ENCODE measurements at regions not wholly inside any gene's neighbourhood (a gene's known extent, or its start where the extent isn't known, plus 50 kb on each side); places are given as distances from the start of the nearest gene placed in this dataset.

- DNase-seq (ENCODE audit: low spot score) = no peak
Measured at GRCh38 chr18:29693334-29693733, 1349.2 kb downstream of the DSC3 start.

GRCh38 chr18:29681578-29681977 is 1361.0 kb downstream of the DSC3 start:
- no peak for DNase-seq (ENCODE audit: low spot score)

- DNase-seq (ENCODE audit: low spot score) = no peak
Measured at GRCh38 chr18:29664278-29665036, 1378.1 kb downstream of the DSC3 start.

GRCh38 chr18:29661924-29662323 is 1380.6 kb downstream of the DSC3 start:
- no peak for DNase-seq (ENCODE audit: low spot score)

- DNase-seq (ENCODE audit: low spot score) = no peak
Measured at GRCh38 chr18:29660777-29661176, 1381.8 kb downstream of the DSC3 start.

GRCh38 chr18:29653671-29654215 is 1388.8 kb downstream of the DSC3 start:
- no peak for DNase-seq (ENCODE audit: low spot score)

- no peak for DNase-seq (ENCODE audit: low spot score)
Measured at GRCh38 chr18:29652797-29653196, 1389.7 kb downstream of the DSC3 start.

- no peak for DNase-seq (ENCODE audit: low spot score)
Measured at GRCh38 chr18:29651122-29651680, 1391.3 kb downstream of the DSC3 start.

- DNase-seq (ENCODE audit: low spot score) = no peak
Measured at GRCh38 chr18:29648891-29649290, 1393.7 kb downstream of the DSC3 start.

GRCh38 chr18:29647700-29648099 is 1394.8 kb downstream of the DSC3 start:
- DNase-seq (ENCODE audit: low spot score) = no peak

- peak; percentile 1 for DNase-seq (ENCODE audit: low spot score)
Measured at GRCh38 chr18:29644276-29644675, 1398.3 kb downstream of the DSC3 start.

- DNase-seq (ENCODE audit: low spot score) = no peak
Measured at GRCh38 chr18:29629493-29630036, 1413.0 kb downstream of the DSC3 start.

GRCh38 chr18:29626094-29626493 is 1416.4 kb downstream of the DSC3 start:
- DNase-seq (ENCODE audit: low spot score) = no peak

- no peak for DNase-seq (ENCODE audit: low spot score)
Measured at GRCh38 chr18:29616867-29617266, 1425.7 kb downstream of the DSC3 start.

- no peak for DNase-seq (ENCODE audit: low spot score)
Measured at GRCh38 chr18:29608982-29609381, 1432.1 kb upstream of the CDH2 start.

- no peak for DNase-seq (ENCODE audit: low spot score)
Measured at GRCh38 chr18:29605365-29605764, 1428.4 kb upstream of the CDH2 start.

GRCh38 chr18:29596959-29597358 is 1420.0 kb upstream of the CDH2 start:
- no peak for DNase-seq (ENCODE audit: low spot score)

- no peak for DNase-seq (ENCODE audit: low spot score)
Measured at GRCh38 chr18:29594493-29594892, 1417.6 kb upstream of the CDH2 start.

- no peak for DNase-seq (ENCODE audit: low spot score)
Measured at GRCh38 chr18:29588446-29589100, 1411.6 kb upstream of the CDH2 start.

GRCh38 chr18:29586210-29586609 is 1409.3 kb upstream of the CDH2 start:
- no peak for DNase-seq (ENCODE audit: low spot score)

GRCh38 chr18:29560270-29560669 is 1383.3 kb upstream of the CDH2 start:
- no peak for DNase-seq (ENCODE audit: low spot score)

GRCh38 chr18:29556070-29556469 is 1379.1 kb upstream of the CDH2 start:
- no peak for DNase-seq (ENCODE audit: low spot score)

- DNase-seq (ENCODE audit: low spot score) = no peak
Measured at GRCh38 chr18:29549759-29550158, 1372.8 kb upstream of the CDH2 start.
